Tibial artery (tissue), 4 donors: ENCODE measurements at regions not wholly inside any gene's neighbourhood (a gene's known extent, or its start where the extent isn't known, plus 50 kb on each side); places are given as distances from the start of the nearest gene placed in this dataset.
A peak's percentile ranks its signal among the peaks of the same experiment; 100 is the strongest.

ENCODE experiments used
- DNase-seq, 2 donors: peaks; one replicate each; pipeline ENCODE4 v3.0.0-alpha.2; 2019
- H3K27ac ChIP-seq, 2 donors: fragments of 200-600 bp; sonication (generic) in 1 of 2; 1 replicate in 1 of 2; 2 replicates in 1 of 2; pipeline ENCODE4 v1.5.1; 2018 to 2019; ENCODE audit warnings: mild to moderate bottlenecking in 1 of 2
- H3K27me3 ChIP-seq, 2 donors: fragments of 200-600 bp; sonication (generic) in 1 of 2; one replicate each; pipeline versions ENCODE4 v1.5.1 to v1.6.0; 2016 to 2019
- H3K36me3 ChIP-seq, 3 donors: fragments of 200-600 bp; sonication (generic) in 2 of 3; one replicate each; pipeline ENCODE4 v1.5.1; 2016 to 2019; ENCODE audit warnings: mild to moderate bottlenecking in 2 of 3
- H3K4me1 ChIP-seq, 4 donors: fragments of 200-600 bp; sonication (generic) in 2 of 4; 1 replicate in 3 of 4; 2 replicates in 1 of 4; pipeline ENCODE4 v1.5.1; 2016 to 2019
- H3K4me3 ChIP-seq, 2 donors: fragments of 200-600 bp; sonication (generic) in 1 of 2; 1 replicate in 1 of 2; 2 replicates in 1 of 2; pipeline ENCODE4 v1.5.1; 2018 to 2019; ENCODE audit warnings: mild to moderate bottlenecking in 2 of 2
- H3K9me3 ChIP-seq, 3 donors: fragments of 200-600 bp; sonication (generic) in 1 of 3; one replicate each; pipeline ENCODE4 v1.5.1; 2016 to 2019
- CTCF ChIP-seq, 2 experiments: fragments of 200-600 bp in 1 of 2; fragments of 450-650 bp in 1 of 2; IDR thresholded peaks; one replicate each; pipeline ENCODE4 v1.5.1; 2017 to 2019; ENCODE audit warnings: antibody characterized with exemption in 2 of 2, mild to moderate bottlenecking in 1 of 2, moderate library complexity in 1 of 2
- intact Hi-C: fragments of 100-400 bp; cut with DNase I; formaldehyde crosslinking; loops from one replicate; pipeline ENCODE4 v1.15.0; 2023; ENCODE audit warnings: low total_unique reads

DNA sequence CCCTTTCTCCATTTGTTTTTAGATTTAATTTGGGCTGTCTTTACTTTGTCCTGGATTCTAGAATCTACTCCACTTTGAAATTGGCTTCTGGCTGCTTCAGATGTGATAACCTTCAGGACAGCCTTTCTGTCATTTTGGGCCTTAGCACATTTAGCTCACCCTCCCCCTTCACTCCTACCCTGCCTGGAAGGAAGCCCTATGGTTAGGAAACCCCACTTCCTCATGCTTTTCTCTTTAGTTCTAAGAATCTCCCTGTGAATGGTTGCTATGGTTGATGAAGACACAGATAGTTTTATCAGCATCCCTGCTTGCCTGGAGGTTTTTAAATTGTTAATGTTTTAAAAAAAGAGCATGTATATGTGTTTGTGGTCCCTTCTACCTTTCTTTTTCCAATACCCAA, 100.7 kb upstream of the PTPN13 start:
- Histone ChIP-seq H3K4me3 (no peak overlapping the region), H3K27ac (no peak overlapping the region), H3K9me3 (no peaks in the 10 kb centered on the region), H3K27me3 (no peaks in the 10 kb centered on the region), H3K36me3 (no peaks in the 10 kb centered on the region), H3K4me1 (peaks cover 0 to 8% (median 0%) of the 10 kb centered on the region in 4 donors)
- no peak for DNase-seq
- intact Hi-C loops, result loop anchor here (10.0 kb wide), 1 partner anchor 261 kb away; no protein-coding TSS in a partner anchor
- no peak for TF ChIP-seq CTCF (IDR thresholded peaks at IDR 0.05)

DNA sequence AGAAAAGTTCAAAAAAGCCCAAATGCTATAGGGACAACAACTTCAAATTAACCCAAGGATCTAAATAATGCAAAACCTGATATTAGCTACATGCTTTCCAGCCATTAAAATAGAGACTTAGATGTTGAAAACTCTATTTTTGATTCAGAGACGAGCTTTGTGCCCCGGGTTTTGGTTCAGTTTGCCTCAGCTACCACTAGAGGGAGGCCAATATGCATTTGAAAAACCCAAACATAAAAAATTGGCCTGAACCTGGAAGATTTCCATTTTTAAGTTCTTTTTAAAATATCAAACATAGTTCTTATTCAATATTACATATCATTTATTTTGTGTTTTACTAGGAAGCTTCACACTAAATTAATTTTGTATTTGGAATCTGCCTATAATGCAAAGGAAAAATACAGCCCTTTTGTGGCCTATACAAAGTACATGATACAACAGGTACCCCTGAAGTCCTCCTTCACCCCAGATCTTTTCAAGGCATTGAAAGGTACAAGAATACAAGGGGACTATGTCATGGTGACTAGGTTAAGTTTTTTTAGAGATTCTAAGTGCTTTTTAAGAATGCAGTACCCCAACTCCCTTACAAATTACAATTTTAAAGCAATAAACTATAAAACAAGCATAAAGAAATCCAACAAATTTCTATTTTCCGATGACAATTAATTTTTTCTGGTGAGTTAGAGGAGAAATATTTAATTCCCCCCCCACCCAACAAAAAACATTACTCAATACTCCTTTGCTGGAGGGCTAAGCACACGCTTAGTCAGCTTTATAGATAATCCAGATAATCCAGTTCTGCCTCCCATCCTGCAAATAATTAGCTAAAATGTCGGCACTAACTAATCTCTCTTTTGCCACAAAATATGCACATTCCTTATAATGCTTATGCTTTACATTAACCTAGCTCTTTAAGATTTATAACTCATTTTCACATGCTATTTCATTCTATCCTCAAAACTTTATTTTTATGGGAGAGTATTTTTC, 97.7 kb upstream of the PTPN13 start:
- intact Hi-C loops, result loop anchor here (2.0 to 10.0 kb wide), 3 partner anchors 101 to 396 kb away; partner anchors contain the start of gene C4orf36
- Histone ChIP-seq H3K36me3 (no peaks in the 10 kb centered on the region), H3K4me3 (no peak overlapping the region), H3K9me3 (no peaks in the 10 kb centered on the region), H3K4me1 (peaks cover 0 to 8% (median 0%) of the 10 kb centered on the region in 4 donors), H3K27me3 (no peaks in the 10 kb centered on the region), H3K27ac (no peak overlapping the region)
- no peak for DNase-seq
- peak; percentile 74 to 86 for TF ChIP-seq CTCF (IDR thresholded peaks at IDR 0.05)

GRCh38 chr4:86497131-86497530, 97.0 kb upstream of the PTPN13 start:
- H3K36me3 ChIP-seq, result no peaks in the 10 kb centered on the region
- H3K9me3 ChIP-seq, result no peaks in the 10 kb centered on the region
- intact Hi-C loops, result loop anchor here (2.0 to 10.0 kb wide), 3 partner anchors 100 to 396 kb away; partner anchors contain the start of gene C4orf36
- no peak overlapping the region for H3K4me3 ChIP-seq
- H3K4me1 ChIP-seq, result peaks cover 0 to 8% (median 0%) of the 10 kb centered on the region in 4 donors
- no peak for DNase-seq
- H3K27ac ChIP-seq, result no peak overlapping the region
- H3K27me3 ChIP-seq, result no peaks in the 10 kb centered on the region
- TF ChIP-seq CTCF (IDR thresholded peaks at IDR 0.05), result no peak

GRCh38 chr4:86497980-86498862, 95.9 kb upstream of the PTPN13 start:
- no peak for DNase-seq

More at GRCh38 chr4:86497980-86498862, 95.9 kb upstream of the PTPN13 start:
- peak; percentile 71 to 80 for TF ChIP-seq CTCF (IDR thresholded peaks at IDR 0.05)
- no peak overlapping the region for H3K27ac ChIP-seq
- no peaks in the 10 kb centered on the region for H3K36me3 ChIP-seq
- H3K27me3 ChIP-seq, result no peaks in the 10 kb centered on the region
- no peak overlapping the region for H3K4me3 ChIP-seq
- peaks cover 0 to 8% (median 0%) of the 10 kb centered on the region in 4 donors for H3K4me1 ChIP-seq
- no peaks in the 10 kb centered on the region for H3K9me3 ChIP-seq
- intact Hi-C loops, result loop anchor here (2.0 to 10.0 kb wide), 3 partner anchors 99 to 395 kb away; partner anchors contain the start of gene C4orf36
